Kidney epithelial cell (primary cell): ENCODE measurements at regions not wholly inside any gene's neighbourhood (a gene's known extent, or its start where the extent isn't known, plus 50 kb on each side); places are given as distances from the start of the nearest gene placed in this dataset.
A peak's percentile ranks its signal among the peaks of the same experiment; 100 is the strongest.

Experiments used
- DNase-seq: peaks from one replicate; pipeline ENCODE4 v3.0.0-alpha.2; 2010; ENCODE audit warnings: low read depth
- H3K27me3 ChIP-seq: 2 replicates; pipeline ENCODE4 v1.6.0; 2011; ENCODE audit warnings: low read length; ENCODE audit not compliant: control insufficient read depth, insufficient read depth
- H3K36me3 ChIP-seq: 2 replicates; pipeline ENCODE4 v1.5.1; 2011; ENCODE audit warnings: low read length; ENCODE audit not compliant: control insufficient read depth, insufficient read depth
- H3K4me3 ChIP-seq: 2 replicates; pipeline ENCODE4 v1.5.1; 2011; ENCODE audit warnings: low read depth, mild to moderate bottlenecking, control low read depth, low read length
- CTCF ChIP-seq: IDR thresholded peaks from 2 replicates; pipeline ENCODE4 v1.5.1; 2011; ENCODE audit warnings: mild to moderate bottlenecking, moderate library complexity, low read length, control low read depth, inconsistent platforms; ENCODE audit not compliant: insufficient read depth, poor library complexity, severe bottlenecking

- peak; percentile 41 for DNase-seq
- Histone ChIP-seq H3K4me3 (no peak overlapping the region), H3K36me3 (no peaks in the 10 kb centered on the region), H3K27me3 (no peaks in the 10 kb centered on the region)
- no peak for TF ChIP-seq CTCF
These were observed 158.8 kb upstream of the AADAT start for GRCh38 chr4:170248576-170248975.

- TF ChIP-seq CTCF, result no peak
- H3K27me3 ChIP-seq, result no peaks in the 10 kb centered on the region
- H3K36me3 ChIP-seq, result no peaks in the 10 kb centered on the region
- no peak for DNase-seq
- no peak overlapping the region for H3K4me3 ChIP-seq
These were observed 158.3 kb upstream of the AADAT start for GRCh38 chr4:170248029-170248428.

GRCh38 chr4:170247596-170247995, 157.8 kb upstream of the AADAT start:
- no peaks in the 10 kb centered on the region for H3K36me3 ChIP-seq
- no peak for TF ChIP-seq CTCF

GRCh38 chr4:170243662-170244288, 154.0 kb upstream of the AADAT start:
- H3K36me3 ChIP-seq, result no peaks in the 10 kb centered on the region
- no peak overlapping the region for H3K4me3 ChIP-seq
- H3K27me3 ChIP-seq, result no peaks in the 10 kb centered on the region
- no peak for DNase-seq
- TF ChIP-seq CTCF, result no peak

More at GRCh38 chr4:170247596-170247995, 157.8 kb upstream of the AADAT start:
- no peak overlapping the region for H3K4me3 ChIP-seq
- no peaks in the 10 kb centered on the region for H3K27me3 ChIP-seq
- DNase-seq, result no peak

GRCh38 chr4:170242471-170242870, 152.7 kb upstream of the AADAT start:
- no peaks in the 10 kb centered on the region for H3K36me3 ChIP-seq
- TF ChIP-seq CTCF, result no peak
- no peak overlapping the region for H3K4me3 ChIP-seq
- H3K27me3 ChIP-seq, result no peaks in the 10 kb centered on the region
- DNase-seq, result no peak

GRCh38 chr4:170234800-170235199, 145.0 kb upstream of the AADAT start:
- no peaks in the 10 kb centered on the region for H3K27me3 ChIP-seq
- no peak for DNase-seq
- TF ChIP-seq CTCF, result no peak
- H3K36me3 ChIP-seq, result no peaks in the 10 kb centered on the region
- no peak overlapping the region for H3K4me3 ChIP-seq
